COLO829 (cell line): ENCODE measurements at regions not wholly inside any gene's neighbourhood (a gene's known extent, or its start where the extent isn't known, plus 50 kb on each side); places are given as distances from the start of the nearest gene placed in this dataset.
"Not testable (repeated sequence)": the region's sequence is repeated elsewhere in the genome, so short reads cannot be mapped to it uniquely, and the experiment has no call there.

ENCODE experiments used
- DNase-seq: peaks from one replicate; pipeline ENCODE4 v3.0.0; 2012; ENCODE audit warnings: low spot score

DNA sequence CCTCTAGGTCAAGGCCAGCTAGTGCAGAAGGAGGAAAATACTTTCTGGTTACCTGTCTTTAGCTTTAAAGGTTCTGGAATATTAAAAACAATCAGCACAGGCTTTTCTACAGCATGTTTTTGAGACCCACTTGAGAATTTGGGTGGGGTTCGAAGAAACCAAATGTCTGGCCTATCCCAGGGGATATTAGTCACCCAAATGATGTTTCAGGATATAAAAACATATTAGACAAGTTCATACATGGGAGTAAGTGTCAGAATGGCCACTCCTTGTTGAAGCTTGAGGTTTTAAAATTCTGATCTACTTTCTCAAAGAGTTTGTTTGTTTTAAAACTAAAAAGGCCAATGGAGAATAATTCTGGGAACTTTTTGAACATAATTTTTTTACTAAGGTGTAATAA lies 158.6 kb upstream of the DLX2 start:
- no peak for DNase-seq

- DNase-seq = no peak
Observed at GRCh38 chr2:172262486-172262885, 159.8 kb upstream of the DLX2 start.

GRCh38 chr2:172264820-172265219 lies 162.1 kb upstream of the DLX2 start:
- DNase-seq = not testable (repeated sequence)

GRCh38 chr2:172269507-172270244 lies 157.7 kb upstream of the ITGA6 start:
- DNase-seq = not testable (repeated sequence)

- DNase-seq = no peak
Observed at GRCh38 chr2:172270278-172271079, 156.9 kb upstream of the ITGA6 start.

DNA sequence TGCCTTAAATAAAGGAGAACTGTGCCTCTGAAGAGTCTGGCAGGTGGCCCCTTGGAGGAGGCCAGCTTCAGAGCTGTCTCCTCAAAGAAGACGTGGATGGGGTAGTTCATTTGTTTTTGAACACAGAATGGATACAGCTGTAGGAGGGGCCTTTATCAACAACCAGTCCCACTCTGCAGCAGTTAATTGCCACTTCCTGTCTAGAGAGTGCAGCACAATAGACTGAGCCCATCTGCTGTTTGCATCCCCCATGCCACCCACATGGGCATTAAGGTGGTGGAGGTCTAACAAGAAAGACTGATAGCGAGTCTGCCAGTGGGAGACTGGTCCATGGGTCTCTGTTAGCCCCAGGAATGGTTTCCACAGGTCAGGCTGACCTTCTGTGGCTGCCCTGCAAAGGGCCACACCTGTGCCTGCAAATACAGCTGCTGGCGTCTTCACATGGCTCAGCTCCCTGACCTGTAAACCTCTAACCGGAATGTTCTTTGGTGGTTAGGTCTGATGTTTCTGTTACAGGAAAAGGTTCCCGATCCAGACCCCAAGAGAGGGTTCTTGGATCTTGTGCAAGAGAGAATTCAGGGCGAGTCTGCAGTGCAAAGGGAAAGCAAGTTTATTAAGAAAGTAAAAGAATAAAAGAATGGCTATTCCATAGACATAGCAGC lies 153.3 kb upstream of the ITGA6 start:
- no peak for DNase-seq

DNA sequence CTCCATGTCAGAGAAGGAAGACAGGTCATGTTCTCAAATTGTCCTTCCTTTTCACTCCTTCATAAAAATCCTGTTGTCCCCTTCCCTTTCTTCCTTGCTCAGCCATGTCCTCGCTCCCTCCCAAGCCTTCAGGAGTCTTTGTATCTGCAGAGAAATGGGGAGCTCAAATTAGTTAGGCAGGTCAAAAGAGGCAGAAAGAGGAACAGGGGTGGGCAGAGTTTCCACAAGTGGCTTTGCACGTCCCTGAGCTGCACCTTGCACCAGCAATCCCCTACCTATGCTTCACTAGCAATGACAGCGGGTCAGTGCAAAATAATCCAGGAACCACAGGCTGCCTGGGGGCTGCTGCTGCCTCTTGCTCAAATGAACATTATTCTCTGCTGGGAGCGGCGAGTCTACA lies 152.1 kb upstream of the ITGA6 start:
- DNase-seq = no peak

DNA sequence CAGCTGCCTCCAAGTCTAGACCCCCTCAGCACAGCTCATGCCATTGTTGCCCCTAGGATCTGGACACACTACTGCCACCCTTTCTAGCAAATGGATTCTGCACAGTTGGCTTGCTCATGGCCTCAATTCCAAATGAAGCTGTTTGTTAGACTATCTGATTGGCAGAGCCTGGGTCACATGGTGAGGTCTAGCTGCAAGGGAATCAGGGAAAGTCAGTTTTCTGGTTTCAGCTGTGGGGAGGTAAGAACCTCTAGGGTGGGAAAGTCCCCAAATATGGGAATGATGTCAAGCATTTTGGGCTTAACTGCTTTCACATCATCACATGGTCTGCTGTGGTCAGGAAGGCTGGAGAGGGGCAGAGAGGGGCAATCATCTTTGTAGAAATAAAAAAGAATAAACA lies 150.4 kb upstream of the ITGA6 start:
- no peak for DNase-seq

- DNase-seq = no peak
Observed at GRCh38 chr2:172278667-172279066, 148.7 kb upstream of the ITGA6 start.

DNA sequence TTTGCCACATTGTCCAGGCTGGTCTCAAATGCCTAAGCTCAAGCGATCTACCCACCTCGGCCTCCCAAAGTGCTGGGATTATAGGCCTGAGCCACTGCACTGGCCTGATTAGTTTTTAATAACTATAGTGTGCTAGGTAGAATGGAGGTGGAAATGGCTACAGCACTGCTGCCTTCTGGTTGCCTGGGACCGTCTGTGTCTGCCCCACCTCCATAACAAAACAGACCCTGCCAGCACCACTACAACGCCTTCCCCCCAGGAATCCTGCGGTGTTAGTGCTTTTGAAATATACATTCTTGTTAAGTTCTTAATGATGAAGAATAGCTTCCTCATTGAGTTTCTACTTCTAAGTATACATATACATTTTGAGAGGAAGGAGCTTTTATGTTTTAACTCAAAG lies 148.2 kb upstream of the ITGA6 start:
- no peak for DNase-seq

DNA sequence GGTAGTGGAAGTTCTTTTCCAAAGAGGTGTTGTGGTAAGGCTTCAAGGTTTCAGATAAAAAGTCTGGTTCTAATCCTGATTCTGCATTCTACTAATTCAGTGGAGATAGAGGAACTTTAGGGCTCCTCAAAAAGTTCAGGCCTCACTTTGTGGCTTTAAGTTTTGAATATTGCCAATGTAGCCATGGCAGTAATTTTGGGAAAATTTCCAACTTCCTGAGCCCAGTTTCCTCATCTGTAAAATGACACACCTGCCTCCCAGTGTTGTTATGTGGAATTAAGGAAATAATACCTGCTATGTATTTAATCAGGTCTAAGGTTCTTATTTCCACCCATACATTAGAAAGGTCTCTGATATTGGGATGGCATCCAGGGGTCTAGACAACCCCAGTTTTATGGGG lies 147.6 kb upstream of the ITGA6 start:
- no peak for DNase-seq

GRCh38 chr2:172280571-172281361 lies 146.6 kb upstream of the ITGA6 start:
- DNase-seq = no peak

DNA sequence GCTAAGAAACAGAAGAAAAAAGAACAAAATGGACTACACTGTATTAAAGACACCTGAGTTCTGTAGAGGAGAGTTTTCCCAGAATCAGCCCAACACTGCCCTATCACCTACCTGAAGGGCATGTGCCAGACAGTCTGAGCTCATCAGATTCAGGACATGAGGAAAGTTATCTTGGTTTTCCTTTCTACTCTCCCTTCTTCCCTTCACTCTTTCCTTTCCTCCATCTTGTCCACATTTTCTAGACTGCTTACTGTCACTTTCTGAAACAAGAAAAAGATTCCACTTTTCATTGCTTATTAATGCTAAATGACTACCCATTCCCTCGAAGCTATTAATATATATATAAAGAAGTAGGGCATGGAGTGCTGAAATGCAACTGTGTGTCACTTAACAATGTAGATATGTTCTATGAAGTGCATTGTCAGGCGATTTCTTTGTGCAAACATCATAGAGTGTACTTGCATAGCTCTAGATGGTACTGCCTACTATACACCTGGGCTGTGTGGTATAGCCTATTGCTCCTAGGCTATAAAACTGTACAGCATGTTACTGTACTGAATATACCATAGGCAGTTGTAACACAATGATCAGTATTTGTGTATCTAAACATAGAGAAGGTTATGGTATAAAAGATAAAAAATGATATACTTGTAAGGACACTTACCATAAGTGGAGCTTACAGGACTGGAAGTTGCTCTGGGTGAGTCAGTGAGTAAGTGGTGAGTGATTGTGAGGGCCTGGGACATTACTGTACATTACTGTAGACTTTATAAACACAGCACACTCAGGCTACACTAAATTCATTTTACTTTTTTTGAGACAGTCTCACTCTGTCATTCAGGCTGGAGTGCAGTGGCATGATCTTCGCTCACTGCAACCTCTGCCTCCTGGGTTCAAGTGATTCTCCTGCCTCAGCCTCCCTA lies 145.5 kb upstream of the ITGA6 start:
- DNase-seq = no peak

DNA sequence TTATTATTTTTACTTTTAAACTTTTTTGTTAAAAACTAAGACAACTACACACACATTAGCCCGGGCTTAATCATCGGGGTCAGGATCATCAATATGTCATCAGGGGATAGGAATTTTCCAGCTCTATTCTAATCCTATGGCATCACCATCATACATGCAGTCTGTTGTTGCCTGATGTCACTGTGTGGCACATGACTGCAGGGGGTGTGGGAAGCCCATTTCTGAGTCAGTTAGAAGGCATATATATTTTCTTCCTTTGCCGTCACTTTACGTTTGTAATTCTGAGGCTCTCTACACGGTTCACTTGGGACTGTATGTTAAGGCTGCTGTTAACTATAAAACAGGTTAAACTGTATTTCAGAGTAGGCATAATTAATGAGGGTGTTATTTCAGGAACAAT lies 144.4 kb upstream of the ITGA6 start:
- DNase-seq = no peak

DNA sequence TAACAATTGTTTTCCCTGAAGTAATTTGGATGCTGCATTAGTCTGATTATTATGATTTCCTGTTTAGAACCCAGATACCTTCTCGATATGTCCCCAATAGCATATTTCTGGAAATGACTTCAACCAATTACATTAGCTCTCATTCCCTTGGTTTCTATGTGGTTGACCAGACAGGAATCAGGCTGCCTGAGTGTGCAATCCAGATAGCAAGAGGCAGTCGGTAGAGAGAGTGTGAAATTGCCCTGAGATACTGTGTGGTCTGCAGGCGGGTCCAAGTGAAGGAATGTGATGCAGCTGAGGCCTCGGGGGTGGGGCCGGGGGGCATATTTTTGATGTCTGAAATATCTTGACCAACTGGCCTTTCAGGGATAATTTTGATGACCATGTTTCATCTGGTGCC lies 143.9 kb upstream of the ITGA6 start:
- no peak for DNase-seq

DNA sequence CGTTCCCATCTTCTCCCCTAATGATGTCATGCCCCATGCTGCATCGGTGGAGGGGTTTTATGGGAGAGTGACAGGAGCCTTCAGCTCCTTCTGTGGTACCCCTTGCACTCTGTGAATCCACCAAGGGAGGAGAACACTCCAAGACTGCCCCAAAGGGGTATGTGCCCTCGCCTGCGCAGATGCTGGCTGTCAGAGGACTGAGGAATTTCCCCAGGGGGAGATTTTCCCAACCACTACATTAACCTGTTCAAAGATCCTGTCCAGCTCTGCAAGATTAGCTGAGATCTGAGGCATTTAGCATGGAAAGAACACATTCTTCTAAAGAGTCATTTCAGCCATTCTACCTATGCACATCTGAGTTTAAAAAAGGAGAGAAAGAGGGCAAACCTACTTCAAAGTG lies 143.2 kb upstream of the ITGA6 start:
- DNase-seq = no peak

GRCh38 chr2:172285010-172285621 lies 142.3 kb upstream of the ITGA6 start:
- no peak for DNase-seq

GRCh38 chr2:172285760-172286159 lies 141.6 kb upstream of the ITGA6 start:
- no peak for DNase-seq

GRCh38 chr2:172287190-172287589 lies 140.2 kb upstream of the ITGA6 start:
- DNase-seq = no peak

GRCh38 chr2:172287605-172288315 lies 139.6 kb upstream of the ITGA6 start:
- no peak for DNase-seq
